Uterus (tissue), 3 donors: ENCODE measurements at regions not wholly inside any gene's neighbourhood (a gene's known extent, or its start where the extent isn't known, plus 50 kb on each side); places are given as distances from the start of the nearest gene placed in this dataset.

ENCODE experiments used
- DNase-seq, 2 donors: peaks; one replicate each; pipeline ENCODE4 v3.0.0-alpha.2; 2019 to 2020
- H3K27ac ChIP-seq, 2 donors: fragments of 200-600 bp; sonication (generic); 1 replicate in 1 of 2; 2 replicates in 1 of 2; pipeline ENCODE4 v1.5.1; 2016 to 2018
- H3K27me3 ChIP-seq, 2 donors: fragments of 200-600 bp; sonication (generic); one replicate each; pipeline ENCODE4 v1.5.1; 2018 to 2019; ENCODE audit warnings: control low read depth in 1 of 2
- H3K36me3 ChIP-seq, 2 donors: fragments of 200-600 bp; sonication (generic); one replicate each; pipeline ENCODE4 v1.5.1; 2019; ENCODE audit warnings: control low read depth in 1 of 2
- H3K4me1 ChIP-seq, 2 donors: fragments of 200-600 bp; sonication (generic); one replicate each; pipeline ENCODE4 v1.5.1; 2018 to 2019; ENCODE audit warnings: control low read depth in 1 of 2
- H3K4me3 ChIP-seq, 2 donors: fragments of 200-600 bp; sonication (generic); 1 replicate in 1 of 2; 2 replicates in 1 of 2; pipeline ENCODE4 v1.5.1; 2018 to 2019; ENCODE audit warnings: mild to moderate bottlenecking in 1 of 2
- H3K9me3 ChIP-seq, 2 donors: fragments of 200-600 bp; sonication (generic); one replicate each; pipeline ENCODE4 v1.5.1; 2019; ENCODE audit warnings: control low read depth in 1 of 2
- POLR2A ChIP-seq, 2 donors: fragments of 450-650 bp; IDR thresholded peaks; one replicate each; pipeline ENCODE4 v1.6.1; 2016; ENCODE audit warnings: antibody characterized with exemption in 2 of 2, mild to moderate bottlenecking in 1 of 2, moderate library complexity in 1 of 2
- intact Hi-C: fragments of 100-400 bp; cut with DNase I; formaldehyde crosslinking; loops from one replicate; pipeline ENCODE4 v1.15.1; 2023; ENCODE audit warnings: low total_unique reads
- TF ChIP-seq, protein P1 (sequence below), 4 experiments: fragments of 200-600 bp in 2 of 4; fragments of 450-650 bp in 2 of 4; sonication (generic) in 2 of 4; IDR thresholded peaks; one replicate each; pipeline ENCODE4 v1.5.1; 2016 to 2019; ENCODE audit warnings: antibody characterized with exemption in 4 of 4, mild to moderate bottlenecking in 2 of 4, moderate library complexity in 1 of 4
- donor health status: DM: yes; HTN: yes; CAD: no.

DNA sequence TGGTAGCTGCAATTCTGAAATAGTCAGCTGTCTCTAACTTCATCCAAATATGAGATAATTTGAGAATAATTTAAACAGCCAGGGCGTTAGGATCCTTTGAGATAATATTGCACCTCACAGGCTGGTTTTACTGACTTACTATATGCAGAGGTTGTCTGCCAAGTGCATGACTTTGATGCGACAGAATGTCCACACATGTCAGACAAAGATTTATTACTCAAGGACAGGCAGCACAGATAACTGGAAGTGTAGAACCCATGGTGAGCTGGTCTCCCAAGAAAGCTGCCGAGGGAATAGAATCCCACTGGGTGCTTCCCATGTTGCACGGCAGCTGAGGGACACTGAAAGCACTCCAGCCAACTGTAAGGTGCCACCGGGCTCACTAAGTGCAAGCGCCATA lies 166.2 kb upstream of the GALNTL6 start:
- H3K27me3 ChIP-seq = no peaks in the 10 kb centered on the region
- H3K4me3 ChIP-seq = no peak overlapping the region
- no peaks in the 10 kb centered on the region for H3K9me3 ChIP-seq
- DNase-seq = no peak
- H3K36me3 ChIP-seq = no peaks in the 10 kb centered on the region
- intact Hi-C loops = no loop called here
- no peak overlapping the region for H3K27ac ChIP-seq
- H3K4me1 ChIP-seq = no peaks in the 10 kb centered on the region
- no peak for TF ChIP-seq POLR2A (IDR thresholded peaks at IDR 0.05)
- TF ChIP-seq, protein P1, sequence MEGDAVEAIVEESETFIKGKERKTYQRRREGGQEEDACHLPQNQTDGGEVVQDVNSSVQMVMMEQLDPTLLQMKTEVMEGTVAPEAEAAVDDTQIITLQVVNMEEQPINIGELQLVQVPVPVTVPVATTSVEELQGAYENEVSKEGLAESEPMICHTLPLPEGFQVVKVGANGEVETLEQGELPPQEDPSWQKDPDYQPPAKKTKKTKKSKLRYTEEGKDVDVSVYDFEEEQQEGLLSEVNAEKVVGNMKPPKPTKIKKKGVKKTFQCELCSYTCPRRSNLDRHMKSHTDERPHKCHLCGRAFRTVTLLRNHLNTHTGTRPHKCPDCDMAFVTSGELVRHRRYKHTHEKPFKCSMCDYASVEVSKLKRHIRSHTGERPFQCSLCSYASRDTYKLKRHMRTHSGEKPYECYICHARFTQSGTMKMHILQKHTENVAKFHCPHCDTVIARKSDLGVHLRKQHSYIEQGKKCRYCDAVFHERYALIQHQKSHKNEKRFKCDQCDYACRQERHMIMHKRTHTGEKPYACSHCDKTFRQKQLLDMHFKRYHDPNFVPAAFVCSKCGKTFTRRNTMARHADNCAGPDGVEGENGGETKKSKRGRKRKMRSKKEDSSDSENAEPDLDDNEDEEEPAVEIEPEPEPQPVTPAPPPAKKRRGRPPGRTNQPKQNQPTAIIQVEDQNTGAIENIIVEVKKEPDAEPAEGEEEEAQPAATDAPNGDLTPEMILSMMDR (IDR thresholded peaks at IDR 0.05) = no peak

DNA sequence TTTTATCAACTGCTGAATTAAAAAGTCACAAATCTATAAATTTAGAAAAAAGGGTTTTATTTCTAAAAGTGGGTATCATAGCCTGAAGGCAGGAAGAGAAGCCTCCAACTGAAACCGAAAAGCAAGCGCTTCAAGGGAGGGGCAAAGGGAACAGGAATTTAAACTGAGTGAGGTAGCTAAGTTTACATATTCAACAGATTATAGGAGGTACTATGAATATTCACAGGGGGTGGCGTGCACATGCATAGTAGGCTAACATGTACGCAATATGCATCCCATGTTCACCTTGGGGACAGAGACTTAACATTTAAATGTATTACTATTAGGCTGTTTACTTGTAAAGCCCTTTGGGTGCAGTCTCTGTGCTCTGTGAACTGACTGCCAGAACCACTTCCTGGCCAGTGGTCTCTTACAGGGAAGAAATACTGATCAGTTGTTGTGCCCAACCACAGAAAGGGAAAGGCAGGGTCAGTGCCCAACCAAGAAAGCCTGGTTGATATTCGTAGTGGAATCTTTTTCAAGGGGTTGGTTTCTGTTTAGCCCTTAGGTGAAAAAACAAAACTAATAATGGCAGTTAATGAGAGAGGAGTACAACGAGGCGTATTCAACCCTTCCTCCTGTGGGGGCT lies 168.7 kb upstream of the GALNTL6 start:
- no peaks in the 10 kb centered on the region for H3K27me3 ChIP-seq
- no peaks in the 10 kb centered on the region for H3K36me3 ChIP-seq
- H3K9me3 ChIP-seq = no peaks in the 10 kb centered on the region
- TF ChIP-seq, protein P1 (IDR thresholded peaks at IDR 0.05) = no peak
- TF ChIP-seq POLR2A (IDR thresholded peaks at IDR 0.05) = no peak
- H3K4me1 ChIP-seq = no peaks in the 10 kb centered on the region
- DNase-seq = no peak
- no peak overlapping the region for H3K4me3 ChIP-seq
- no peak overlapping the region for H3K27ac ChIP-seq
- intact Hi-C loops = no loop called here

DNA sequence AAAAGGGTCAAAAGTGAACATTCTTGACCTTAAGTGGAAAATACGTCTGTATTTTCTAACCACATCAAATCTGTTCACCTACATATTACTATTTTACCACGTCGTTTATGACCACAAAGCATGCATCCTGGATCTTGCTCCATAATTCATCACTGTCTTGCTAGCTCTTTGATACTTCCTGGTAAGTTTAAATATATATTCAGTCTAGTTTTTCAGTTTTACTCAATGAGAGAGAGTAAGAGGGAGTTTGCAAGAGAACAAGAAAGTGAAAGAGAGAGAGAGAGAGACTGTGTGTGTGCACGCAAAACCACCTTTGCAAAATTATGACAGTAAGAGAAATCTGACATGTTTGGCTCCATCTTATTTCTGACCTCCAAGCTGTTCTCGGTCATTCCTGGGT lies 173.7 kb upstream of the GALNTL6 start:
- intact Hi-C loops = no loop called here
- no peaks in the 10 kb centered on the region for H3K27me3 ChIP-seq
- no peaks in the 10 kb centered on the region for H3K9me3 ChIP-seq
- no peak overlapping the region for H3K4me3 ChIP-seq
- DNase-seq = no peak
- H3K27ac ChIP-seq = no peak overlapping the region
- H3K36me3 ChIP-seq = no peaks in the 10 kb centered on the region
- TF ChIP-seq POLR2A (IDR thresholded peaks at IDR 0.05) = no peak
- TF ChIP-seq, protein P1 (IDR thresholded peaks at IDR 0.05) = no peak
- H3K4me1 ChIP-seq = no peaks in the 10 kb centered on the region

DNA sequence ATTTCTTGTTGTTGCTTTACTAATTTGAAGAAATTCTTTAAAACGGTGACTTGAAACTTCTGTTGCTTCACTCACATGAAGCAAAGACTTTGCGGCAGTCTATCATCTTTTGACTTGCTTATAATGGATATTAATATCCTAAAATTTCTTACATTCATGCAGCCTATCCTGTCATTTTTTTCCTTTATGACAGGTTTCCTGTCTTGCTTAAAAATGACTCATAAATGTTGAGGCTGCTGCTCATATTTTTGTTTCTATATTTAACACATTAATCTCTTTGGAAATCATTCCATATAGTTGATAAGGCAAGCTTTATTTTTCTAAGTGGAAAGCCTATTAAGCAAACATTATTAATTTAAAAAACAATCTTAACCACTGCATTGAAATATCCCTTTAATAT lies 176.6 kb upstream of the GALNTL6 start:
- Histone ChIP-seq H3K27me3 (no peaks in the 10 kb centered on the region), H3K27ac (no peak overlapping the region), H3K4me3 (no peak overlapping the region), H3K9me3 (no peaks in the 10 kb centered on the region), H3K36me3 (no peaks in the 10 kb centered on the region), H3K4me1 (no peaks in the 10 kb centered on the region)
- TF ChIP-seq, protein P1 (IDR thresholded peaks at IDR 0.05) = no peak
- TF ChIP-seq POLR2A (IDR thresholded peaks at IDR 0.05) = no peak
- intact Hi-C loops = no loop called here
- DNase-seq = no peak

DNA sequence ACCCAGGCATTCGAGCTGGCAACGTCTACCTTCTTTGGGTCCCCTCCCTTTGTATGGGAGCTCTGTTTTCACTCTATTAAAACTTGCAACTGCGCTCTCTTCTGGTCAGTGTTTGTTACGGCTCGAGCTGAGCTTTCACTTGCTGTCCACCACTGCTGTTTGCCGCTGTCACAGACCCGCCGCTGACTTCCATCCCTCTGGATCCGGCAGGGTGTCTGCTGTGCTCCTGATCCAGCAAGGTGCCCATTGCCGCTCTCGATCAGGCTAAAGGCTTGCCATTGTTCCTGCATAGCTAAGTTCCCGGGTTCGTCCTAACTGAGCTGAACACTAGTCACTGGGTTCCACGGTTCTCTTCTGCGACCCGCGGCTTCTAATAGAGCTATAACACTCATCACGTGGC lies 183.5 kb upstream of the GALNTL6 start:
- Histone ChIP-seq H3K27me3 (no peaks in the 10 kb centered on the region), H3K27ac (no peak overlapping the region), H3K9me3 (no peaks in the 10 kb centered on the region), H3K4me1 (no peaks in the 10 kb centered on the region), H3K36me3 (no peaks in the 10 kb centered on the region), H3K4me3 (no peak overlapping the region)
- DNase-seq = no peak
- TF ChIP-seq, protein P1 (IDR thresholded peaks at IDR 0.05) = no peak
- no peak for TF ChIP-seq POLR2A (IDR thresholded peaks at IDR 0.05)
- intact Hi-C loops = no loop called here
